ENCODE measurements at regions not wholly inside any gene's neighbourhood (a gene's known extent, or its start where the extent isn't known, plus 50 kb on each side); places are given as distances from the start of the nearest gene placed in this dataset.

DNA sequence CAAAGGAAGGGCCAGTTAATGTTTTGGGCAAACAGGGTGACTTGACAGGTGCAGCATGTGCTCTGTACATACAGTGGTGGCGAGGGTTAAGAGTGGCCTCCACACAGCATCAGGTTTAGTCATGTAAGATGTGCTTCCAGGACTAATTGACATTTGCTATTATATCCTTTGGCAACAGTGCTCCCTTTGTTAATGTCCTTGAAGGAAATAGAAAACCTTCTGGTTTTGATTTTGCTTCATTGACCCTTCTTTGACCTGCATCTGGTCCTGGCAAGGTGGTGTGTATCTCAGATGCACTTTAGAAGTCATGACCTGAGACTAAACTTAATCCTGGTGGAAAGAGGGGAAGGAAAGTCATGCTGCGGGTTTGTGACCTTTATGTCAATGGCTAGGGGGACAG, 440.0 kb downstream of the ENC1 start:
- WGBS, 3 donors = 86 to 93% (median 89%) methylated on average over 2 of the region's 2 CpGs
- peaks cover 8% of the 10 kb centered on the region for H3K4me1 ChIP-seq (ENCODE audit: insufficient read depth)
- no peaks in the 10 kb centered on the region for H3K9me3 ChIP-seq
- no peak overlapping the region for H3K27ac ChIP-seq
- H3K36me3 ChIP-seq = no peaks in the 10 kb centered on the region
- intact Hi-C loops (cut with DNase I) = no loop called here
- H3K4me3 ChIP-seq = no peak overlapping the region
- no peak for DNase-seq
- H3K27me3 ChIP-seq = no peaks in the 10 kb centered on the region
- TF ChIP-seq, protein P1, sequence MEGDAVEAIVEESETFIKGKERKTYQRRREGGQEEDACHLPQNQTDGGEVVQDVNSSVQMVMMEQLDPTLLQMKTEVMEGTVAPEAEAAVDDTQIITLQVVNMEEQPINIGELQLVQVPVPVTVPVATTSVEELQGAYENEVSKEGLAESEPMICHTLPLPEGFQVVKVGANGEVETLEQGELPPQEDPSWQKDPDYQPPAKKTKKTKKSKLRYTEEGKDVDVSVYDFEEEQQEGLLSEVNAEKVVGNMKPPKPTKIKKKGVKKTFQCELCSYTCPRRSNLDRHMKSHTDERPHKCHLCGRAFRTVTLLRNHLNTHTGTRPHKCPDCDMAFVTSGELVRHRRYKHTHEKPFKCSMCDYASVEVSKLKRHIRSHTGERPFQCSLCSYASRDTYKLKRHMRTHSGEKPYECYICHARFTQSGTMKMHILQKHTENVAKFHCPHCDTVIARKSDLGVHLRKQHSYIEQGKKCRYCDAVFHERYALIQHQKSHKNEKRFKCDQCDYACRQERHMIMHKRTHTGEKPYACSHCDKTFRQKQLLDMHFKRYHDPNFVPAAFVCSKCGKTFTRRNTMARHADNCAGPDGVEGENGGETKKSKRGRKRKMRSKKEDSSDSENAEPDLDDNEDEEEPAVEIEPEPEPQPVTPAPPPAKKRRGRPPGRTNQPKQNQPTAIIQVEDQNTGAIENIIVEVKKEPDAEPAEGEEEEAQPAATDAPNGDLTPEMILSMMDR (IDR thresholded peaks at IDR 0.05) = no peak
- no peak for TF ChIP-seq POLR2A (IDR thresholded peaks at IDR 0.05)
- no peak for TF ChIP-seq EP300 (IDR thresholded peaks at IDR 0.05)

DNA sequence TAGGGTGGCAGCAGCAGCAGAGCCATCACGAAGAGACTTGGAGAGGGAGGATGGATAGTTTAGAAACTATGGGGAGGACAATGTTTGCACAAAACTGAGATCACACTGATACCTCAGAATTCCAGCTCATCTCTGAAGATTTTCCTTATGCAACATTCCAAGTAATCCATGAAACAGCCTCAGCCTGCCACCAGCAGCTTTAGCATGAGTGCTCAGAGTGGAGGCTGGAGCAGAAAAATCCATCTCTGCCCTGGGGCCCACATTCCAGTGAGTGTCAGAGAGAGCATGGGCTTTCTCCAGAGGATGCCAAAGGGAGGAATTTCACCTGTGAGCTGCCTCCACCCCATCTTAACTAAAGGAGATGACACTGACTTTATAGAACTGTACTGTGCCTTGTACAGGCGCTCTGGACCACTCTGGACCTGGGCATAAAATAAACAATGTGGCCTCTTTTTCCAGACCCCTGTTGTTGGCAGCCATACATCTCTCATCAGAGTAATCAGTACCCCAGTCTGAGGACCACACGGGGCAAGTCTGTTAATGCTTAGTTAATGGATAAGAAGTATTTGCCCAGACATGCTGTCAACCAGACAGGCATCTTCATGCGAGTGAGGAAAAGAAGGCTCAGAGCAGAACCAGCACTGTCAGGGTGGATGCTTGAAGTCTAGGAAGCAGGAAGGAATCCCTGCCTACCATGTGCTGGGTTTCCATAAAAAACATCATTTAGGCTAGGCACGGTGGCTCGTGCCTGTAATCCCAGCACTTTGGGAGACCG, 440.9 kb downstream of the ENC1 start:
- 92 to 99% (median 97%) methylated on average over 7 of the region's 7 CpGs for WGBS, 3 donors
- no peak for DNase-seq
- Histone ChIP-seq H3K27ac (no peak overlapping the region), H3K27me3 (no peaks in the 10 kb centered on the region), H3K9me3 (no peaks in the 10 kb centered on the region), H3K4me1 (ENCODE audit: insufficient read depth) (peaks cover 8% of the 10 kb centered on the region), H3K36me3 (no peaks in the 10 kb centered on the region), H3K4me3 (no peak overlapping the region)
- intact Hi-C loops (cut with DNase I) = no loop called here
- no peak for TF ChIP-seq POLR2A (IDR thresholded peaks at IDR 0.05)
- no peak for TF ChIP-seq EP300 (IDR thresholded peaks at IDR 0.05)
- TF ChIP-seq, protein P1 (IDR thresholded peaks at IDR 0.05) = no peak

DNA sequence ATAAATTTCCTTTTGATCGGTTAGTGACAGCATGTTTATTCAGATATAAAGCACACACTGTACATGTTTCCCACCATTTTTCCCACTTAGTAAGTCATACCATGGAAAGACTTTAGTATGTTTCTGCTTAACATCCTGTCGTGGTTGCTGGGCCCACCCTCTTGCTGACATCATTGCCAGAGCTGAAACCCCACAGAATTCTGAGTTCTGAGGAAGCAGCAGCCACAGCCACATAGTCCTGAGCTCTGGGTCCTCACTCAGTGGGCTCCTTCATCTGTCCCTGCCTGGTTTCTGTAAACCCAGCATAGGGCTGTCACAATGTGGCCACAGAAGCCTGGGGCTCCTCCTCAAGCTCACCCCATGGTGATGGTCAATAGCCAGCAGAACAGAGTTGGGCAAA, 441.5 kb downstream of the ENC1 start:
- intact Hi-C loops (cut with DNase I) = no loop called here
- Histone ChIP-seq H3K27ac (no peak overlapping the region), H3K27me3 (no peaks in the 10 kb centered on the region), H3K4me1 (ENCODE audit: insufficient read depth) (peaks cover 8% of the 10 kb centered on the region), H3K4me3 (no peak overlapping the region), H3K36me3 (no peaks in the 10 kb centered on the region), H3K9me3 (no peaks in the 10 kb centered on the region)
- DNase-seq = no peak
- TF ChIP-seq, protein P1 (IDR thresholded peaks at IDR 0.05) = no peak
- TF ChIP-seq POLR2A (IDR thresholded peaks at IDR 0.05) (no peak), EP300 (IDR thresholded peaks at IDR 0.05) (no peak)
- WGBS, 3 donors = 56 to 65% (median 56%) methylated on average over 2 of the region's 2 CpGs

DNA sequence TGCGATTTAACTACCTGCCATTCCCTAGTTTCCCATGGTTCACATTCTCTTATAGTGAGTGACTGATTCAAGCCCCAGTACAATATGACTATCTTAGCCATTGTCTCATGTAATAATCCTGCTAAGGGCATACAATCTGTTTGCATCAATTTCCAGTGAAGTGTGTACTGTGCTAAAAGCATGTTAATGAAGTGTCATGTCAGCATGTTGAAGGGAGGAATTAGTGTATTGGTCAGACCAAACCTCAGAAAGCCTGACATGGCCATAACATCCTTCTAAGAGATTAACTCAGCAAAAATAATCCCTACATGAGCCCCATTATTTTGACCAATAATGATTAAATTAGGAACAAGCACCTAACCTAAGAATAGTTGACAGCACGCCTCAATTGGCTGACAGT, 442.4 kb downstream of the ENC1 start:
- H3K9me3 ChIP-seq = no peaks in the 10 kb centered on the region
- peaks cover 8% of the 10 kb centered on the region for H3K4me1 ChIP-seq (ENCODE audit: insufficient read depth)
- no peak overlapping the region for H3K4me3 ChIP-seq
- DNase-seq = no peak
- no peaks in the 10 kb centered on the region for H3K36me3 ChIP-seq
- intact Hi-C loops (cut with DNase I) = no loop called here
- WGBS, 3 donors = 95 to 97% (median 95%) methylated on average over 2 of the region's 2 CpGs
- TF ChIP-seq, protein P1 (IDR thresholded peaks at IDR 0.05) = no peak
- TF ChIP-seq POLR2A (IDR thresholded peaks at IDR 0.05) (no peak), EP300 (IDR thresholded peaks at IDR 0.05) (no peak)
- no peaks in the 10 kb centered on the region for H3K27me3 ChIP-seq
- no peak overlapping the region for H3K27ac ChIP-seq

All from ovary (tissue), 7 donors.